Keratinocyte (primary cell): ENCODE measurements at regions not wholly inside any gene's neighbourhood (a gene's known extent, or its start where the extent isn't known, plus 50 kb on each side); places are given as distances from the start of the nearest gene placed in this dataset.
A peak's percentile ranks its signal among the peaks of the same experiment; 100 is the strongest.

Source experiments
- DNase-seq: peaks from one replicate; pipeline ENCODE4 v3.0.0-alpha.2; 2011; ENCODE audit warnings: low read depth, missing footprints, low spot score
- FAIRE-seq: peaks from 2 replicates; lab custom pipeline; 2011; peaks lifted over from hg19 to GRCh38; lab: Jason Lieb, UNC
- H2AFZ ChIP-seq: 2 replicates; pipeline ENCODE4 v1.6.0; 2012; ENCODE audit warnings: low read length, control low read depth, inconsistent platforms; ENCODE audit not compliant: control insufficient read depth
- H3K27ac ChIP-seq: 2 replicates; pipeline ENCODE4 v1.5.1; 2011; ENCODE audit warnings: low read length; ENCODE audit not compliant: control insufficient read depth, insufficient read depth
- H3K27me3 ChIP-seq: 3 replicates; pipeline ENCODE4 v1.6.0; 2011; ENCODE audit warnings: low read length; ENCODE audit not compliant: control insufficient read depth, insufficient read depth; ENCODE audit errors: extremely low read depth
- H3K36me3 ChIP-seq, 2 experiments: 2 replicates in 1 of 2; 3 replicates in 1 of 2; pipeline ENCODE4 v1.5.1; 2011; ENCODE audit warnings: low read length in 2 of 2, mild to moderate bottlenecking in 1 of 2; ENCODE audit not compliant: control insufficient read depth in 2 of 2, insufficient read depth in 2 of 2; ENCODE audit errors: extremely low read depth in 1 of 2
- H3K4me1 ChIP-seq: 3 replicates; pipeline ENCODE4 v1.5.1; 2011; ENCODE audit warnings: low read length; ENCODE audit not compliant: control insufficient read depth, insufficient read depth; ENCODE audit errors: extremely low read depth
- H3K4me2 ChIP-seq: 3 replicates; pipeline ENCODE4 v1.6.0; 2011; ENCODE audit warnings: low read depth, low read length; ENCODE audit not compliant: control insufficient read depth, insufficient read depth; ENCODE audit errors: extremely low read depth
- H3K4me3 ChIP-seq, 3 experiments: fragments of 200-600 bp in 1 of 3; sonication (generic) in 1 of 3; 2 replicates in 2 of 3; 3 replicates in 1 of 3; pipeline ENCODE4 v1.5.1; 2011 to 2016; ENCODE audit warnings: low read length in 3 of 3, mild to moderate bottlenecking in 3 of 3, control low read depth in 2 of 3, inconsistent platforms in 1 of 3, low read depth in 1 of 3, mixed read lengths in 1 of 3, mixed run types in 1 of 3, moderate library complexity in 1 of 3; ENCODE audit not compliant: control insufficient read depth in 2 of 3, insufficient read depth in 2 of 3; ENCODE audit errors: extremely low read depth in 1 of 3
- H3K79me2 ChIP-seq: 2 replicates; pipeline ENCODE4 v1.6.0; 2012; ENCODE audit warnings: low read length; ENCODE audit not compliant: control insufficient read depth, insufficient read depth
- H3K9ac ChIP-seq: 3 replicates; pipeline ENCODE4 v1.6.0; 2011; ENCODE audit warnings: low read length; ENCODE audit not compliant: control insufficient read depth, insufficient read depth; ENCODE audit errors: extremely low read depth
- H3K9me1 ChIP-seq: 3 replicates; pipeline ENCODE4 v1.6.0; 2011; ENCODE audit warnings: low read length; ENCODE audit not compliant: control insufficient read depth, insufficient read depth; ENCODE audit errors: extremely low read depth
- H3K9me3 ChIP-seq: 2 replicates; pipeline ENCODE4 v1.5.1; 2012; ENCODE audit warnings: low read depth, low read length; ENCODE audit not compliant: control insufficient read depth
- H4K20me1 ChIP-seq: 3 replicates; pipeline ENCODE4 v1.6.0; 2011; ENCODE audit warnings: low read length; ENCODE audit not compliant: control insufficient read depth, insufficient read depth; ENCODE audit errors: extremely low read depth
- EZH2 ChIP-seq: IDR thresholded peaks from one replicate; pipeline ENCODE4 v1.6.1; 2012; ENCODE audit warnings: inconsistent platforms, mild to moderate bottlenecking, low read length, moderate library complexity
- dilution Hi-C: fragments of 300-500 bp; cut with MboI; formaldehyde crosslinking; loops from one replicate; pipeline ENCODE4 v1.7.0; 2020; ENCODE audit warnings: low sequenced_read_pairs; ENCODE audit not compliant: extremely low pct_ligation_motif_present
- TF ChIP-seq, protein P1 (sequence below), 3 experiments: IDR thresholded peaks in 1 of 3; conservative IDR thresholded peaks in 1 of 3; optimal IDR thresholded peaks in 1 of 3; 2 replicates in 2 of 3; 3 replicates in 1 of 3; pipeline versions ENCODE3 to v1.5.1; 2011; ENCODE audit warnings: low read length in 3 of 3, mild to moderate bottlenecking in 3 of 3, moderate library complexity in 2 of 3, control low read depth in 1 of 3, inconsistent platforms in 1 of 3; ENCODE audit not compliant: insufficient read depth in 2 of 3; ENCODE audit errors: extremely low read depth in 1 of 3

DNA sequence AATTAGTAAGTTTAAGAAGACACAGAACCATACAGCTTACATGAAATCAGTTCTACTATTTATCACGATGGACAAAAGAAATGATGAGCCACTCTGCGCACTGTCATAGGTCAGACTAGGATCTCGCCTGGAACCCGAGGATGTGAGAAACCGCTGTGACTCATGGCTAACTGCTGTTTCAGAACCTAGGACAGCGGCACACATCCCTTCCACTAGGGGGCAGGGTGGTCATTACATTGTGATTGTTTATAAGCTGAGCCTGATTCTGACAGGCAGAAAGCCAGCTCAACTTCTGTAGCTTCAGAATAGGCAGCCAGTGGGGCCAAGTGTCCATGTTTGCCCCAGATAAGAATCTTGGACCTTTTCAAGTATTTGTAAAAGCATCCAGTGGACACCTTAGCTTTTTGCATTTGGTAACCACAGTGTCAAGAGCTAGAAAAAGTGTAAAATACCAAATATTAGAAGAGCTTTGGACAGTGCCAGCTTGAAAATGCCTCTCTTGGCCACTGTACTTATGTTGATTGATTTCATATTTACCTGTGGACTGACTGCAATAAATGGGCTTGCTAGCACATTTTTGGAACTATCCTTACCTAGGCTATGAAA, 115.8 kb downstream of the KBTBD8 start:
- Histone ChIP-seq H4K20me1 (no peaks in the 10 kb centered on the region), H3K9me1 (no peaks in the 10 kb centered on the region), H3K4me1 (no peaks in the 10 kb centered on the region), H3K79me2 (no peaks in the 10 kb centered on the region), H3K9me3 (no peaks in the 10 kb centered on the region), H3K4me3 (no peak overlapping the region), H3K36me3 (no peaks in the 10 kb centered on the region), H3K27ac (no peak overlapping the region), H3K4me2 (no peak overlapping the region), H3K9ac (no peak overlapping the region), H2AFZ (no peak overlapping the region), H3K27me3 (no peaks in the 10 kb centered on the region)
- TF ChIP-seq, protein P1, sequence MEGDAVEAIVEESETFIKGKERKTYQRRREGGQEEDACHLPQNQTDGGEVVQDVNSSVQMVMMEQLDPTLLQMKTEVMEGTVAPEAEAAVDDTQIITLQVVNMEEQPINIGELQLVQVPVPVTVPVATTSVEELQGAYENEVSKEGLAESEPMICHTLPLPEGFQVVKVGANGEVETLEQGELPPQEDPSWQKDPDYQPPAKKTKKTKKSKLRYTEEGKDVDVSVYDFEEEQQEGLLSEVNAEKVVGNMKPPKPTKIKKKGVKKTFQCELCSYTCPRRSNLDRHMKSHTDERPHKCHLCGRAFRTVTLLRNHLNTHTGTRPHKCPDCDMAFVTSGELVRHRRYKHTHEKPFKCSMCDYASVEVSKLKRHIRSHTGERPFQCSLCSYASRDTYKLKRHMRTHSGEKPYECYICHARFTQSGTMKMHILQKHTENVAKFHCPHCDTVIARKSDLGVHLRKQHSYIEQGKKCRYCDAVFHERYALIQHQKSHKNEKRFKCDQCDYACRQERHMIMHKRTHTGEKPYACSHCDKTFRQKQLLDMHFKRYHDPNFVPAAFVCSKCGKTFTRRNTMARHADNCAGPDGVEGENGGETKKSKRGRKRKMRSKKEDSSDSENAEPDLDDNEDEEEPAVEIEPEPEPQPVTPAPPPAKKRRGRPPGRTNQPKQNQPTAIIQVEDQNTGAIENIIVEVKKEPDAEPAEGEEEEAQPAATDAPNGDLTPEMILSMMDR (optimal IDR thresholded peaks at IDR 0.05 in 1 of 3, IDR thresholded peaks at IDR 0.05 in 1 of 3, conservative IDR thresholded peaks at IDR 0.05 in 1 of 3; ENCODE audit: extremely low read depth in 1 of 3, insufficient read depth in 2 of 3, low read length in 3 of 3), result peak; percentile 92 to 100 (median 99)
- no peak for TF ChIP-seq EZH2
- DNase-seq (peak; percentile 41), FAIRE-seq (peak; percentile 88)
- dilution Hi-C loops, result no loop called here

DNA sequence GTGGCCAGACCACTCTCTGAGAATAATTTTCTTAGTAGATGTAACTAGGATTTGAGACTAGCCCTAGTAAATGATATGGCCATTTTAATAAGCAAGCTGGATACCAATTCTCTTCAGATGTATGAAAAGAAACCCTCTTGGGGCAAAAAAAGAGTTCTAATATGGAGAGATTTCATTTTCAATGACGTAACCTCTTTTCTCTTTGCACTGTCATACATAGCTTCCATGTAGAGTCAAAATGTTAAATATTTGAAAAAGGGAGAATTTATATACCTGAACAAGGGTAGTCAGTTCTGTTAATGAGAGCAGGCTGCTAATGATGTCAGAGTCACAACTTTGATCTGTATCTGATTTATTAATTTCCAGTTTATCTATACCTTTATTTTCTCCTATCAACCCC, 120.0 kb downstream of the KBTBD8 start:
- Histone ChIP-seq H3K9me3 (no peaks in the 10 kb centered on the region), H3K79me2 (no peaks in the 10 kb centered on the region), H3K36me3 (no peaks in the 10 kb centered on the region), H2AFZ (no peak overlapping the region), H3K4me2 (no peak overlapping the region), H3K9ac (no peak overlapping the region), H3K4me3 (no peak overlapping the region), H3K27ac (no peak overlapping the region), H3K27me3 (no peaks in the 10 kb centered on the region), H3K9me1 (no peaks in the 10 kb centered on the region), H4K20me1 (no peaks in the 10 kb centered on the region), H3K4me1 (no peaks in the 10 kb centered on the region)
- DNase-seq (no peak), FAIRE-seq (no peak)
- dilution Hi-C loops, result no loop called here
- TF ChIP-seq, protein P1 (optimal IDR thresholded peaks at IDR 0.05 in 1 of 3, IDR thresholded peaks at IDR 0.05 in 1 of 3, conservative IDR thresholded peaks at IDR 0.05 in 1 of 3; ENCODE audit: extremely low read depth in 1 of 3, insufficient read depth in 2 of 3, low read length in 3 of 3), result no peak
- TF ChIP-seq EZH2, result no peak
